ENCODE measurements at regions not wholly inside any gene's neighbourhood (a gene's known extent, or its start where the extent isn't known, plus 50 kb on each side); places are given as distances from the start of the nearest gene placed in this dataset.

DNA sequence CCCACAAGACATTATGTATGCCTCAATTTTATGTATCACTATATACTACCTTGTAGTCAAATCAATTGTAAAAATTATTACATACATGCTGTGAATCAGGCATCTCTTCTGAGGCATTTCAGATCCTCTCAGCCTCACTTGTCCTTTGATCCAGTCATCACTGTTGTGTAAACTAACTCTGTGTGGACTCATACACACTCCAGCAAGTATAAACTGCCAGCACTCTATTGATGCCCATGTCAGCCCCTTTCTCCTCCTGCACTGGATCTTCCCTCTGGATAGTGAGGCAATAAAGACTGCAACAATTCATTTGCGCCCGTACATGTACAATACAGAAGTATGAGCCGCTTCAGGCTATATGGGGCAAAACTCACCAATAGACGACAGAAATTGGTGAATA is 364.7 kb upstream of the TGFBR2 start:
- Histone ChIP-seq H3K27me3 (no peaks in the 10 kb centered on the region), H3K4me1 (no peaks in the 10 kb centered on the region), H3K36me3 (no peaks in the 10 kb centered on the region), H3K9me3 (no peaks in the 10 kb centered on the region), H3K4me3 (no peak overlapping the region), H3K27ac (no peak overlapping the region)
- TF ChIP-seq, protein P1, sequence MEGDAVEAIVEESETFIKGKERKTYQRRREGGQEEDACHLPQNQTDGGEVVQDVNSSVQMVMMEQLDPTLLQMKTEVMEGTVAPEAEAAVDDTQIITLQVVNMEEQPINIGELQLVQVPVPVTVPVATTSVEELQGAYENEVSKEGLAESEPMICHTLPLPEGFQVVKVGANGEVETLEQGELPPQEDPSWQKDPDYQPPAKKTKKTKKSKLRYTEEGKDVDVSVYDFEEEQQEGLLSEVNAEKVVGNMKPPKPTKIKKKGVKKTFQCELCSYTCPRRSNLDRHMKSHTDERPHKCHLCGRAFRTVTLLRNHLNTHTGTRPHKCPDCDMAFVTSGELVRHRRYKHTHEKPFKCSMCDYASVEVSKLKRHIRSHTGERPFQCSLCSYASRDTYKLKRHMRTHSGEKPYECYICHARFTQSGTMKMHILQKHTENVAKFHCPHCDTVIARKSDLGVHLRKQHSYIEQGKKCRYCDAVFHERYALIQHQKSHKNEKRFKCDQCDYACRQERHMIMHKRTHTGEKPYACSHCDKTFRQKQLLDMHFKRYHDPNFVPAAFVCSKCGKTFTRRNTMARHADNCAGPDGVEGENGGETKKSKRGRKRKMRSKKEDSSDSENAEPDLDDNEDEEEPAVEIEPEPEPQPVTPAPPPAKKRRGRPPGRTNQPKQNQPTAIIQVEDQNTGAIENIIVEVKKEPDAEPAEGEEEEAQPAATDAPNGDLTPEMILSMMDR (IDR thresholded peaks at IDR 0.05), result no peak
- DNase-seq (ENCODE audit: low spot score), result no peak

DNA sequence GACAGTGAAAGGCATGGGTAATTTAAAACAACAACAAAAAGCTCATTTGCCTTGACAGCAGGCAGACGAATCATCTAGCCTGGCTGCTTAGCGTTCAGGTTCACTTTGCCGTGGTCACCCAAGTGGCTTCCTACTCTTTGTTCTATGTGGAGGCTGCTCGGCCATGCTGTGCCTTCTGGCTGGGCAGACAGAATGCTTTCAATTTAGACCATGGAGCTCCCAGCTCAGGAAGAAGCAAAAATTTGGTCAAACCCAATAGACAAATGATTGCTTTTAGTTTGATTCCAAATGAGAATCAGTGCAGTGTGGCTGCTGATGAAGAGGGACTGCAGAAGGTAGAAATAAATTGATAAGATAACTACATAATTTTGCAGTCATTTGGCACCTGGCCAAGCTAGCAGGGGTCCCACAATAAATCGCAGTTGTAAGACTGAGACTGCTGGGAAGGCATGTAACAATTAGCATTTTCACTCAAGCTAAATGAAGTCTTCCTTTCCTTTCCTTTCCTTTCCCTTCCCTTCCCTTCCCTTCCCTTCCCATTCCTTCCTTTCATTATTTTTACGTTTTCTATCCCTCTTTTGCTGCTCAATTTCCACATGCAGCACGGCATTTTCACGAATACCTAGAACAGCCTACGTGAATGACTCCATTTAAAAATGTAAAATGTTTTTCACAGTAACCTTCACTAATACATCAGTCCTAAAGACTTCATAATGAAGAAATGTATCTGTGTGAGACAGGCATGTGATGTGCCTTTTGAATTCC is 360.4 kb upstream of the TGFBR2 start:
- no peak for DNase-seq (ENCODE audit: low spot score)
- H3K9me3 ChIP-seq, result no peaks in the 10 kb centered on the region
- H3K4me3 ChIP-seq, result no peak overlapping the region
- H3K36me3 ChIP-seq, result no peaks in the 10 kb centered on the region
- no peaks in the 10 kb centered on the region for H3K4me1 ChIP-seq
- no peaks in the 10 kb centered on the region for H3K27me3 ChIP-seq
- TF ChIP-seq, protein P1 (IDR thresholded peaks at IDR 0.05), result no peak
- no peak overlapping the region for H3K27ac ChIP-seq

DNA sequence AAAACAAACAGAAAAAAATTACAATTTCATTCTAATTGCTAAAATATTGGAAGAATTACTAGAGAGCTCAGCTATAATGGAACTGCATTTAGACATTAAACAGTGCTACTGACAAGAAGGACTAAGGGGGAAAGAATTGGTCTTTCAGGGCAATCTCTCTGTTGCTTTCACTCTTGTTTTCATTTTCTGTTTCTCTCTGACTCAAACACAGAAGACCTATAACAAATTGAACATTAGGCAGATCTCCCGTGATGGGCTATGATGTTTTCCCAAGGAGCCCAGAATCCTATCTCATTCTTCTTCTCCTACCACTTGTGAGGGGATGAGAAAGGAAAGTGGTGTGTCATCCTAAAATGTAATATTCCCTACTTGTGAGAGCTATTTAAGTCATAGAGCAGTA is 358.0 kb upstream of the TGFBR2 start:
- Histone ChIP-seq H3K36me3 (no peaks in the 10 kb centered on the region), H3K27ac (no peak overlapping the region), H3K4me3 (no peak overlapping the region), H3K9me3 (no peaks in the 10 kb centered on the region), H3K27me3 (no peaks in the 10 kb centered on the region), H3K4me1 (no peaks in the 10 kb centered on the region)
- TF ChIP-seq, protein P1 (IDR thresholded peaks at IDR 0.05), result no peak
- no peak for DNase-seq (ENCODE audit: low spot score)

DNA sequence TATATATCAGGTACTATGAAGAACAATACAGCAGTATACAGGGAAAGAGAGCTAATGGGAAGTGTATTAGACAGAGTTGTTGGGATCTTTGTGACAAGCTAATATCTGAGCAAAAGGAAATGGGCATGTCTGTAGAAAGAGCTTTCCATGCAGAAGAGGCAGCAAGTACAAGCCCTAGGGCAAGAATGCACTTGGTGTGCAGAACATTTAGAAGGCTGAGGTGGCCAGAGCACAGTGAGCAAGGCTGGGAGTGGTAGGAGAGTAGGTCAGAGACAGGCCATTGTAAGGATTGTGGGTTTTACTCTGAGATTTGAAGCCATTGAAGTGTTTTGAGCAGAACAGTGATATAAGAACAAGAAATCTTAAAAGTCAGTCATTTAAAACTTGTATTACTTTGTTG is 353.9 kb upstream of the TGFBR2 start:
- H3K36me3 ChIP-seq, result no peaks in the 10 kb centered on the region
- no peak for DNase-seq (ENCODE audit: low spot score)
- TF ChIP-seq, protein P1 (IDR thresholded peaks at IDR 0.05), result no peak
- no peaks in the 10 kb centered on the region for H3K9me3 ChIP-seq
- H3K27me3 ChIP-seq, result no peaks in the 10 kb centered on the region
- H3K4me1 ChIP-seq, result no peaks in the 10 kb centered on the region
- no peak overlapping the region for H3K4me3 ChIP-seq
- no peak overlapping the region for H3K27ac ChIP-seq

DNA sequence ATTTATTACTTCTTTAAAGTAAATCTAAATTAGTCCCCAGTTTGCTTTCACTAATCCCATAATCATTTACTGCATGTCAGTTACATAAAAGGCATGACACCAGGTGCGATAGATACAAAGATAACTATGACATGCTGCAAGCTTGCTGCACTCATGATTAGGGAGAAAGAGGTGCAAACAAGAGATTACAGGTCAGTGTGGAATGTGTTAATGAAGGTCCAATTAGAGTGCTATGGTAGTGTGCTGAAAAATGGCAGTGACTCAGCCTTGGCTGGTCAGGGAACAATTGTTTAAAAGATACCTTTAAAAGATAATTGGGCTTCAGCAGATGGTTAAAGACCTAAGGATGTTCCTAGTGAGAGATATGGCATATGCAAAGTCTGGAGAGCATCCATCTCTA is 352.6 kb upstream of the TGFBR2 start:
- no peak overlapping the region for H3K27ac ChIP-seq
- TF ChIP-seq, protein P1 (IDR thresholded peaks at IDR 0.05), result no peak
- H3K4me3 ChIP-seq, result no peak overlapping the region
- no peaks in the 10 kb centered on the region for H3K4me1 ChIP-seq
- H3K27me3 ChIP-seq, result no peaks in the 10 kb centered on the region
- no peaks in the 10 kb centered on the region for H3K9me3 ChIP-seq
- H3K36me3 ChIP-seq, result no peaks in the 10 kb centered on the region
- no peak for DNase-seq (ENCODE audit: low spot score)

DNA sequence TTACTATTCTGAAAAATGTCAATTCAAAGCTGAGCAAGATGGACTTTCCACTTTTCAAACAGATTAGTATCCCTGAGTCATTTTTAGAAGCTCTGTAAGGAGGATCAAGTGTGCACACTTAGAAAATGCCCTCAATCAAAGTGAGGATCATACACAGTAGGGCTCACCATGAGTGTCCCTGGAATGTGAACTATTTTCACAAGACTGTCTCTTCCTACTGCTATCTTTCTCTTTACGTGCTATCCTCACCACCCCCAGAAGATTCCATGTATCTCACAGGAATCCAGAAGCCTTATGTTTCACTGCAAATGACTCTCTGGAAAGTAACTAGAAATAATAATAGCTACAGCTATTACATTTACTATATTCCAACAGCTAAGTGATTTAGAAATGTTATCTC is 349.9 kb upstream of the TGFBR2 start:
- TF ChIP-seq, protein P1 (IDR thresholded peaks at IDR 0.05), result no peak
- Histone ChIP-seq H3K4me3 (no peak overlapping the region), H3K36me3 (no peaks in the 10 kb centered on the region), H3K27ac (no peak overlapping the region), H3K9me3 (no peaks in the 10 kb centered on the region), H3K27me3 (no peaks in the 10 kb centered on the region), H3K4me1 (no peaks in the 10 kb centered on the region)
- no peak for DNase-seq (ENCODE audit: low spot score)
